Smooth muscle cell (in vitro differentiated cells): ENCODE measurements at regions not wholly inside any gene's neighbourhood (a gene's known extent, or its start where the extent isn't known, plus 50 kb on each side); places are given as distances from the start of the nearest gene placed in this dataset.

Experiments
- DNase-seq: peaks from one replicate; lab custom pipeline; 2025; ENCODE audit not compliant: unreplicated experiment; lab: John Stamatoyannopoulos, UW
- H2AFZ ChIP-seq: fragments of 200-600 bp; sonication (generic); 2 replicates; pipeline ENCODE4 v1.6.0; 2016; ENCODE audit warnings: antibody characterized with exemption, low read depth, mild to moderate bottlenecking
- H3F3A ChIP-seq: fragments of 200-600 bp; sonication (generic); 2 replicates; pipeline ENCODE4 v1.6.0; 2017; ENCODE audit warnings: antibody characterized with exemption, low read depth
- H3K27ac ChIP-seq: fragments of 200-600 bp; sonication (generic); 2 replicates; pipeline ENCODE4 v1.5.1; 2016; ENCODE audit warnings: low read depth, mild to moderate bottlenecking
- H3K27me3 ChIP-seq: fragments of 200-600 bp; sonication (generic); 2 replicates; pipeline ENCODE4 v1.6.1; 2016; ENCODE audit warnings: low read depth, mild to moderate bottlenecking
- H3K36me3 ChIP-seq: fragments of 200-600 bp; sonication (generic); 2 replicates; pipeline ENCODE4 v1.5.1; 2016; ENCODE audit warnings: low read depth
- H3K4me1 ChIP-seq: fragments of 200-600 bp; sonication (generic); 2 replicates; pipeline ENCODE4 v1.5.1; 2016; ENCODE audit warnings: low read depth
- H3K4me2 ChIP-seq: fragments of 200-600 bp; sonication (generic); 2 replicates; pipeline ENCODE4 v1.6.0; 2016; ENCODE audit warnings: mild to moderate bottlenecking
- H3K4me3 ChIP-seq: fragments of 200-600 bp; sonication (generic); 2 replicates; pipeline ENCODE4 v1.5.1; 2016; ENCODE audit warnings: mild to moderate bottlenecking
- H3K79me2 ChIP-seq: fragments of 200-600 bp; sonication (generic); 2 replicates; pipeline ENCODE4 v1.6.0; 2016; ENCODE audit warnings: low read depth, mild to moderate bottlenecking
- H3K9ac ChIP-seq: fragments of 200-600 bp; sonication (generic); 2 replicates; pipeline ENCODE4 v1.6.0; 2016; ENCODE audit warnings: low read depth
- H3K9me3 ChIP-seq: fragments of 200-600 bp; sonication (generic); replicated peaks from 2 replicates; pipeline ENCODE4 v1.5.1; 2016; ENCODE audit warnings: low read depth
- H4K20me1 ChIP-seq: fragments of 200-600 bp; sonication (generic); 2 replicates; pipeline ENCODE4 v1.6.0; 2016; ENCODE audit warnings: low read depth
- WGBS: methylation state at CpG from one replicate; pipeline ENCODE4 v1.1.7; 2016; ENCODE audit warnings: low lambda C conversion rate; 5-methylcytosine and 5-hydroxymethylcytosine counted together
- TF ChIP-seq, protein P1 (sequence below): fragments of 200-600 bp; sonication (generic); IDR thresholded peaks from 2 replicates; pipeline ENCODE4 v1.5.1; 2017; ENCODE audit warnings: borderline replicate concordance, mild to moderate bottlenecking, antibody characterized with exemption; ENCODE audit not compliant: insufficient read depth, poor library complexity, severe bottlenecking

DNA sequence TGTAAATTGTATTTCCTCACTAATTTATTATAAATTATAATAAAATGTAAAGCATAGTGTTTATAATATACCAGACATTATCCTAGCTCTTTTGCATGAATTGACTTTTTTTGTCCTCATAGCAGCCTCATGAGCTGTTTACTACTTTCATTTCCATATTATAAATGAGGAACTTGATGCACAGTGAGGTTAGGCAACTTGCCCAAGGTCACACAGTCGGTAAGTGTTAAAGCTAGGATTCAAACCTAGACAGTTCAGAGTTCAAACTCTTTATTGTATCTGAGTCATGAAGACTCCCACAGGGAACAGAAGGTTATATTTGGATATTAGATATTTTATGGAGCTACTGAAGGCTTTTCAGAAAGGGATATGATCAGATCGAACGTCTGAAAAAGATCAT lies 322.2 kb upstream of the SATB1 start:
- WGBS = 58% methylated on average over 3 of the region's 3 CpGs
- no peaks in the 10 kb centered on the region for H3K9me3 ChIP-seq

DNA sequence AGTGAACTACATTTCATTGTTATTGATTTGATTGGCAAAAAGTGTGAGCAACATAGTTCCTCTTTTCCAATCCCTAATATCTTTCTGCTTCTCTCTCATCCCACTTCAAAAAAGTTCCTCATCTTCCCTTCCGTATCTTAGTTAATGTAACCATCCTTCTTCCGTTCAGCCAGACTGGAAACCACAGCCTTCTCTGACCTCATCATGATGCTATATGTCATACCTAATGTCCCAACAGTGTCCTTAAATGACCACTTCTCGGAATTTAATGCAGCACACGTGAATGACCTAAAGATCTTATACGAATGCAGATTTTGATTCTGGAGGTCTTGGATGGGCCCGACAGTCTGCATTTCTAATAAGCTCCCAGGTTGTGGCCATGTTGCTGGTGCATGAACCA lies 320.3 kb upstream of the SATB1 start:
- Histone ChIP-seq H3K4me2 (no peak overlapping the region), H3K27me3 (no peaks in the 10 kb centered on the region), H2AFZ (no peak overlapping the region), H3K4me1 (no peaks in the 10 kb centered on the region), H3K4me3 (no peak overlapping the region), H4K20me1 (no peaks in the 10 kb centered on the region), H3K79me2 (no peaks in the 10 kb centered on the region), H3K9ac (no peak overlapping the region), H3K9me3 (no peaks in the 10 kb centered on the region), H3F3A (no peaks in the 10 kb centered on the region), H3K27ac (no peak overlapping the region), H3K36me3 (no peaks in the 10 kb centered on the region)
- 88% methylated on average over 6 of the region's 6 CpGs for WGBS
- DNase-seq = no peak
- TF ChIP-seq, protein P1, sequence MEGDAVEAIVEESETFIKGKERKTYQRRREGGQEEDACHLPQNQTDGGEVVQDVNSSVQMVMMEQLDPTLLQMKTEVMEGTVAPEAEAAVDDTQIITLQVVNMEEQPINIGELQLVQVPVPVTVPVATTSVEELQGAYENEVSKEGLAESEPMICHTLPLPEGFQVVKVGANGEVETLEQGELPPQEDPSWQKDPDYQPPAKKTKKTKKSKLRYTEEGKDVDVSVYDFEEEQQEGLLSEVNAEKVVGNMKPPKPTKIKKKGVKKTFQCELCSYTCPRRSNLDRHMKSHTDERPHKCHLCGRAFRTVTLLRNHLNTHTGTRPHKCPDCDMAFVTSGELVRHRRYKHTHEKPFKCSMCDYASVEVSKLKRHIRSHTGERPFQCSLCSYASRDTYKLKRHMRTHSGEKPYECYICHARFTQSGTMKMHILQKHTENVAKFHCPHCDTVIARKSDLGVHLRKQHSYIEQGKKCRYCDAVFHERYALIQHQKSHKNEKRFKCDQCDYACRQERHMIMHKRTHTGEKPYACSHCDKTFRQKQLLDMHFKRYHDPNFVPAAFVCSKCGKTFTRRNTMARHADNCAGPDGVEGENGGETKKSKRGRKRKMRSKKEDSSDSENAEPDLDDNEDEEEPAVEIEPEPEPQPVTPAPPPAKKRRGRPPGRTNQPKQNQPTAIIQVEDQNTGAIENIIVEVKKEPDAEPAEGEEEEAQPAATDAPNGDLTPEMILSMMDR = no peak

More for the DNA sequence above, 322.2 kb upstream of the SATB1 start:
- TF ChIP-seq, protein P1 = no peak
- no peaks in the 10 kb centered on the region for H3F3A ChIP-seq
- no peak overlapping the region for H3K9ac ChIP-seq
- no peaks in the 10 kb centered on the region for H3K36me3 ChIP-seq
- no peaks in the 10 kb centered on the region for H4K20me1 ChIP-seq
- H3K27ac ChIP-seq = no peak overlapping the region
- no peaks in the 10 kb centered on the region for H3K4me1 ChIP-seq
- no peak for DNase-seq
- no peaks in the 10 kb centered on the region for H3K79me2 ChIP-seq
- H3K4me3 ChIP-seq = no peak overlapping the region
- no peak overlapping the region for H2AFZ ChIP-seq
- no peak overlapping the region for H3K4me2 ChIP-seq
- H3K27me3 ChIP-seq = no peaks in the 10 kb centered on the region

DNA sequence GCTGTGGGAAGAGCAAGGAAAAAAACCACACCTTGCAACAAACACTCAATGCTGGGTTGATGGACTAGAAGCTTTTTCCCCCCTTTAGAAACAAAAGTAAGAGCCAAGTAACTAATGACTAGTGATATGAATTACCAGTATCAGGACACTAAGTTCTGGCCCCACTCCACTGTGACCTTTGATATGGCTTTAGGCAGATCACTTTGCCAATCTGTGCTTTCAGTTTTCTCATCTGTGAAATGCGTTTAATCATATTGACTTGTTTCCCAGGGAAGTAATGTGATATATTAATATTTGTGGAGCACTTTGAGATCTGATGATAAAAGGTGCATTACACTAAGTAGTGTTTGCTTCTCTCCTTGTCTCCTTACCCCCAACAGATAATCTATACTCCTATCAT lies 319.3 kb upstream of the SATB1 start:
- Histone ChIP-seq H3F3A (no peaks in the 10 kb centered on the region), H3K79me2 (no peaks in the 10 kb centered on the region), H3K27me3 (no peaks in the 10 kb centered on the region), H3K4me2 (no peak overlapping the region), H3K27ac (no peak overlapping the region), H2AFZ (no peak overlapping the region), H3K4me1 (no peaks in the 10 kb centered on the region), H3K9me3 (no peaks in the 10 kb centered on the region), H3K36me3 (no peaks in the 10 kb centered on the region), H3K9ac (no peak overlapping the region), H3K4me3 (no peak overlapping the region), H4K20me1 (no peaks in the 10 kb centered on the region)
- TF ChIP-seq, protein P1 = no peak
- WGBS = 97% methylated on average over 1 of the region's 1 CpG
- DNase-seq = no peak

DNA sequence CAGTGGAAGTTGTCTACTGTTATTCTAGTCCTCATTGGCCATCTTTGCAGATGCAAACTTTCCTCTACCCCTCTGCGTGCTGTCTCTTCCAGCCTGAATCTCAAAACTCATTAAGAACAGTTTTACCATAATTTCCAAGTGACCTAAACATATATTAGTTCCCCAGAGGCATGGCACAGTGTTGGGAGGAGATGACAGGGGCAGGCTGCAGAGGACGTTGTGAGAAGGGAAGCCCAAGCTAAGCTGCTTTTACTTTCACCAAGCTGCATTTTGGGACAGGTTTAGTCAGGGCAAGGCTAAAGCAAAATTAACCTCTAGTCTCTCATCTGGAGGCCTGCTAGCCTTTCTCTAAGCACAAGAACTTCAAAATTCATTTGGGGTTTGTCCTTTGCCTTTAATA lies 318.6 kb upstream of the SATB1 start:
- no peaks in the 10 kb centered on the region for H3F3A ChIP-seq
- H3K9ac ChIP-seq = no peak overlapping the region
- no peak overlapping the region for H3K4me2 ChIP-seq
- 85% methylated on average over 2 of the region's 2 CpGs for WGBS
- no peak overlapping the region for H3K4me3 ChIP-seq
- no peaks in the 10 kb centered on the region for H4K20me1 ChIP-seq
- no peaks in the 10 kb centered on the region for H3K79me2 ChIP-seq
- H3K27me3 ChIP-seq = no peaks in the 10 kb centered on the region
- H3K9me3 ChIP-seq = no peaks in the 10 kb centered on the region
- no peaks in the 10 kb centered on the region for H3K36me3 ChIP-seq
- H3K27ac ChIP-seq = no peak overlapping the region
- H3K4me1 ChIP-seq = no peaks in the 10 kb centered on the region
- TF ChIP-seq, protein P1 = no peak
- H2AFZ ChIP-seq = no peak overlapping the region
- DNase-seq = no peak
